KMS-11 (cell line): ENCODE measurements at regions not wholly inside any gene's neighbourhood (a gene's known extent, or its start where the extent isn't known, plus 50 kb on each side); places are given as distances from the start of the nearest gene placed in this dataset.

Experiments used
- H2AFZ ChIP-seq: fragments of 200-600 bp; sonication (generic); 2 replicates; pipeline ENCODE4 v1.6.1; 2016; ENCODE audit warnings: antibody characterized with exemption, mixed run types, low read depth
- H3K27ac ChIP-seq: fragments of 200-600 bp; sonication (generic); 2 replicates; pipeline ENCODE4 v1.6.1; 2016; ENCODE audit warnings: mild to moderate bottlenecking, mixed run types
- H3K27me3 ChIP-seq: fragments of 200-600 bp; sonication (generic); 2 replicates; pipeline ENCODE4 v1.6.1; 2017; ENCODE audit warnings: mild to moderate bottlenecking, low read depth, mixed run types, moderate library complexity; ENCODE audit not compliant: insufficient read depth
- H3K36me3 ChIP-seq: fragments of 200-600 bp; sonication (generic); 2 replicates; pipeline ENCODE4 v1.6.1; 2017; ENCODE audit warnings: mild to moderate bottlenecking, mixed run types; ENCODE audit not compliant: insufficient read depth
- H3K4me1 ChIP-seq: fragments of 200-600 bp; sonication (generic); 2 replicates; pipeline ENCODE4 v1.6.1; 2016; ENCODE audit warnings: mild to moderate bottlenecking, low read depth, mixed run types; ENCODE audit not compliant: poor library complexity, severe bottlenecking
- H3K4me2 ChIP-seq: fragments of 200-600 bp; sonication (generic); 2 replicates; pipeline ENCODE4 v1.7.0; 2016; ENCODE audit warnings: mild to moderate bottlenecking, mixed run types
- H3K4me3 ChIP-seq: fragments of 200-600 bp; sonication (generic); IDR thresholded peaks from 2 replicates; pipeline ENCODE4 v1.6.1; 2017; ENCODE audit warnings: low read depth, low read length, mixed read lengths; ENCODE audit not compliant: insufficient read depth
- H3K79me2 ChIP-seq: fragments of 200-600 bp; sonication (generic); 2 replicates; pipeline ENCODE4 v1.6.1; 2016; ENCODE audit warnings: low read depth, mixed run types; ENCODE audit not compliant: insufficient read depth
- H3K9ac ChIP-seq: fragments of 200-600 bp; sonication (generic); 2 replicates; pipeline ENCODE4 v1.6.1; 2016; ENCODE audit warnings: mild to moderate bottlenecking, mixed run types
- H4K20me1 ChIP-seq: fragments of 200-600 bp; sonication (generic); 2 replicates; pipeline ENCODE4 v1.6.1; 2016; ENCODE audit warnings: mild to moderate bottlenecking, mixed run types; ENCODE audit not compliant: insufficient read depth
- CTCF ChIP-seq: fragments of 200-600 bp; sonication (generic); conservative IDR thresholded peaks from 2 replicates; pipeline ENCODE4 v1.6.1; 2017; ENCODE audit warnings: low read depth, mild to moderate bottlenecking, antibody characterized with exemption, low read length, moderate library complexity, mixed read lengths

GRCh38 chr1:227432981-227433380 is 114.7 kb upstream of the CDC42BPA start:
- no peak for TF ChIP-seq CTCF
- H2AFZ ChIP-seq: no peak overlapping the region
- H4K20me1 ChIP-seq: no peaks in the 10 kb centered on the region
- no peak overlapping the region for H3K27ac ChIP-seq
- no peak overlapping the region for H3K4me2 ChIP-seq
- H3K36me3 ChIP-seq: no peaks in the 10 kb centered on the region
- no peaks in the 10 kb centered on the region for H3K4me1 ChIP-seq
- H3K27me3 ChIP-seq: no peaks in the 10 kb centered on the region
- no peak overlapping the region for H3K9ac ChIP-seq
- H3K4me3 ChIP-seq: no peak overlapping the region
- H3K79me2 ChIP-seq: no peaks in the 10 kb centered on the region

- Histone ChIP-seq H3K36me3 (no peaks in the 10 kb centered on the region), H3K79me2 (no peaks in the 10 kb centered on the region), H3K9ac (no peak overlapping the region), H3K4me2 (no peak overlapping the region), H3K4me3 (no peak overlapping the region), H4K20me1 (no peaks in the 10 kb centered on the region), H3K4me1 (no peaks in the 10 kb centered on the region), H2AFZ (no peak overlapping the region), H3K27ac (no peak overlapping the region), H3K27me3 (no peaks in the 10 kb centered on the region)
- TF ChIP-seq CTCF: no peak
These were observed 113.9 kb upstream of the CDC42BPA start for GRCh38 chr1:227432181-227432535.

- Histone ChIP-seq H4K20me1 (no peaks in the 10 kb centered on the region), H3K4me3 (no peak overlapping the region), H2AFZ (no peak overlapping the region), H3K9ac (no peak overlapping the region), H3K27me3 (no peaks in the 10 kb centered on the region), H3K4me1 (no peaks in the 10 kb centered on the region), H3K36me3 (no peaks in the 10 kb centered on the region), H3K4me2 (no peak overlapping the region), H3K79me2 (no peaks in the 10 kb centered on the region), H3K27ac (no peak overlapping the region)
- TF ChIP-seq CTCF: no peak
These were observed 111.4 kb upstream of the CDC42BPA start for GRCh38 chr1:227429447-227430359.

GRCh38 chr1:227428803-227429202 is 110.5 kb upstream of the CDC42BPA start:
- Histone ChIP-seq H3K27me3 (no peaks in the 10 kb centered on the region), H3K79me2 (no peaks in the 10 kb centered on the region), H3K36me3 (no peaks in the 10 kb centered on the region), H3K4me3 (no peak overlapping the region), H2AFZ (no peak overlapping the region), H3K4me1 (no peaks in the 10 kb centered on the region), H3K4me2 (no peak overlapping the region), H3K9ac (no peak overlapping the region), H3K27ac (no peak overlapping the region), H4K20me1 (no peaks in the 10 kb centered on the region)
- no peak for TF ChIP-seq CTCF
